Renal cortical epithelial cell (primary cell): ENCODE measurements at regions not wholly inside any gene's neighbourhood (a gene's known extent, or its start where the extent isn't known, plus 50 kb on each side); places are given as distances from the start of the nearest gene placed in this dataset.

Experiments used
- DNase-seq: peaks from one replicate; pipeline ENCODE4 v3.0.0-alpha.2; 2011; ENCODE audit warnings: low read depth

DNA sequence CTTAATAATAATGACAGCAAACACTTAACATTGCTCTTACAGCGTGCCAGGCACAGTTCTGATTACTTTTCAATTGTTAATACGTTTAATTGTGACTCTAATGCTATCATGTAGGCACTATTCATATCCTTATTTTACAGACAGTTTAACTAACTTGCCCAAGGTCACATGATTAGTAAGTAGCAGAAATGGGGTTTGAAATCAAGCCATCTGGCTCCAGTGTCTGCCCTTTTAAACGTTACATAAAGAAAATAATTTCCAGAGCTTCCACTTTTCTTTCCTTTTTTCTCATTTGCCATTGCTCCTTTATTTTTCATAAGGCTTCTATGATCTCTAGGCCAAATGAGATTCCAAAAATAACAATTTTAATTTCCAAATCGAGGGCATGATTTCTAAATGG lies 50.6 kb upstream of the IKZF2 start:
- peak; percentile 7 for DNase-seq

- no peak for DNase-seq
These were observed 54.5 kb upstream of the IKZF2 start for GRCh38 chr2:213205944-213206343.

DNA sequence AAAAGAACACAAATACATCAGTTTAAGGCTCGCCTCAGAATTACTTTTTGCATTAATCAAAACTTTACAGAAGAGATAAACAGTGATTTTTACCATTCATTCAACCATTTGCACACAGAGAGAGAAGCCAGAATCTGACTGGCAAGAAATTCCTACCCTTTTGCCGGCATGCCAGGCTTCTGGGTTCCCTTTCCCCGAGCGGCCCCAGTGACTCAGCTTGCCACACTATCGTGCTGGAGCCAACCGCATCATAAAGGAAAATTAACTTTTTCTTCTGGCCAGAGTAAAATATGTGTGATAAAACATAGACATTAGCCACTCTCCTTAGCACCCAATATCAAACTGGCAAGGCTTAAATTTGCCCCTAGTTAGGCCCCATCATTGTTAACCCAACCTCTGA lies 61.8 kb upstream of the IKZF2 start:
- no peak for DNase-seq

- no peak for DNase-seq
These were observed 62.8 kb upstream of the IKZF2 start for GRCh38 chr2:213214209-213214608.

GRCh38 chr2:213216461-213216860 lies 65.0 kb upstream of the IKZF2 start:
- DNase-seq, result peak; percentile 87

DNA sequence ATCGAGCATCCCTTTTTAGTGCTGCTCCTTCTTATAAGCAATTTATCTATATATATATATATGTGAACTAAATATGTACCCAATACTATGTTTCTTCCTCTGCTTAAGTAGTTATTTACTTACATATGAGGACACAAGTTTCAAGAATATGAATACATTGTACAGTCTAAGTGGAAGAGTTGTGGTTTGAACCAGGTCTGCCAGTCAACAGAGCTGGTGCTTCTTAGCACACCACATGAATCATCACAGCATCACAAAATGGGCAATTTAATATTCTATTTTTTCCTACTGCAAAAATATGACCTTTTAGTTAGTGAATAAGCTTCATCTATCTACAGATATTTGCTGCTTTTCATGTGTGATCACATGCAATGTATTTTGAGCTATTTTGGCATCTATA lies 64.4 kb upstream of the SPAG16 start:
- no peak for DNase-seq

GRCh38 chr2:213220967-213221603 lies 63.2 kb upstream of the SPAG16 start:
- DNase-seq, result no peak

DNA sequence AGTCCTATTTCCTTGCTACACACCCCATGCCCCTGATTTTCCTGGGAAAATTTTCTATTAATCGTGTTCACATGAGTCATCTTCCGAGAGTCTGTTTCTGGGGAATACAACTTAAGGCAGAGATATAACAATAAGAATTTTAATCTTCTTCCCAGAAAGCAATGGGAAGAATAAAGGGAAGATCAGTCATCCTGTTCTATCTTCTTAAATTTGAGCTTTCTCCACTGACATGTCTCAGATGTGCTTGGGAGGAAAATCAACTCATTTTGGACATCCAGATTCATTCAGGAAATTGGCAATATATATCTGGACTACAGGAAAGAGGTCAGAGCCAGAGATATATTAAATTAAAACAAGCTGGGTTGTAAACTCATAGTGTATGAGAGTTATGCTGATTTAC lies 62.3 kb upstream of the SPAG16 start:
- DNase-seq, result no peak

DNA sequence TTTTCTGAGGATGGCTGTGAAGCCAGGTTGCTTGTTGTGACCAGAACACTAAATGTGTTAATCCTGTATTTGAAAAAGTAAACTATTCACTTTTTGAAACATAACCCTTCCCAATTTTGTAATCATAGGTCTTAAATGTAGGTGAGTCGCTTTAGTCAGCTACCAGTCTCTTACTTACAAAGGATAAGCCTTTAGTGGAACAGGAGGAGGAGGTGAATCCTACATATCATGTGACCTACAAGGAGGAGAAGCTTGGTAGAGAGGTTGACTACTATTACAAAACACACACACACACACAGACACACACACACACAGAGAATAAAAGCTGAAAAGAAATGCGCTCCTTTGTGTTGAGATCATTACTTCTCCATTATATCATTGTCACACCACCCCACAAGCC lies 59.9 kb upstream of the SPAG16 start:
- no peak for DNase-seq

DNA sequence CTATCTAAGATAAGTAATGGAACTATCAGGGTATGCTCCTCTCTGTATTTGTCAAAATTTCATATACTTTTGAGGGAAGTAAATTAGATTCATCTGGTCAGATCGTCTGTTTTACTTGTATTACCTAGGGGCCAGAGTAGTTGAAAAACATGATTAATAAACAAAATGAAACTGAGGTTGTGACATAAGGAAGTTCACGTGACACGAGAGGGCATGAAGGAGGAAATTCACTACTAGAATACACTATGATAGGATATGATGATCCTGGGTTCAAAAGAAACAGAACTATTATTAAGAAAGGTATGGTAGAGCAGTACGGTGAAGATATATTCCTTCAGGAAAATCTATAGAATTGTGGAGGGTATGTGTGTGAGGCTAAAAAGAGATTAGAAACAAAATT lies 58.4 kb upstream of the SPAG16 start:
- no peak for DNase-seq

DNA sequence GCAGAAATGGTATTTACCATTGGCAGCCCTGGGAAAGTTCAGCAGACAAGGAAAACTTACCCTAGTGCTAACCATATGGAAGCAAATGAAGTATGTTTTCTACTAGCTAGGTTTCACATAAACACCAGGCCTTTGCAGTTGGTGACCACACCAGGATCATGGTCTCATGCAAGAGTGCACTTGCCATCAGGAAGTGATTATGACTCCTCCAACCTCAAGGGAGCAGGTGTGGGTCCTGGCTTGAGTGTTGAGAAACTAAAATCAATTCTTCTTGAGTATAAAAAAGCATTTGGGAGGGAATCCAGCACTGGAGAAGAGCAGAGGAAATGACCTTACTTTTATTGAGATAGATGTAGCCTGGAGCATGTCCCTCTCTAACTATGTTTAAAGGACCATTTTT lies 56.8 kb upstream of the SPAG16 start:
- DNase-seq, result peak; percentile 51

GRCh38 chr2:213228638-213229037 lies 55.6 kb upstream of the SPAG16 start:
- DNase-seq, result no peak

- no peak for DNase-seq
These were observed 54.5 kb upstream of the SPAG16 start for GRCh38 chr2:213229814-213230213.

GRCh38 chr2:213231966-213232365 lies 52.3 kb upstream of the SPAG16 start:
- DNase-seq, result no peak

GRCh38 chr2:213232649-213233437 lies 51.4 kb upstream of the SPAG16 start:
- peak; percentile 60 for DNase-seq

GRCh38 chr2:213233438-213234330 lies 50.6 kb upstream of the SPAG16 start:
- DNase-seq, result no peak
